Neural progenitor cell (in vitro differentiated cells): ENCODE measurements at regions not wholly inside any gene's neighbourhood (a gene's known extent, or its start where the extent isn't known, plus 50 kb on each side); places are given as distances from the start of the nearest gene placed in this dataset.

ENCODE experiments used
- CTCF ChIP-seq: fragments of 200-600 bp; sonication (generic); IDR thresholded peaks from 2 replicates; pipeline ENCODE4 v1.5.1; 2017; ENCODE audit warnings: antibody characterized with exemption, mild to moderate bottlenecking
- EZH2 ChIP-seq: fragments of 200-600 bp; sonication (generic); IDR thresholded peaks from 2 replicates; pipeline ENCODE4 v1.6.1; 2017; ENCODE audit warnings: antibody characterized with exemption, mild to moderate bottlenecking, moderate library complexity
- EZH2phosphoT487 ChIP-seq: fragments of 200-600 bp; sonication (generic); IDR thresholded peaks from 2 replicates; pipeline ENCODE4 v1.6.1; 2017; ENCODE audit warnings: antibody characterized with exemption

GRCh38 chr4:13088726-13089658 is 395.1 kb downstream of the RAB28 start:
- TF ChIP-seq CTCF (no peak), EZH2 (no peak), EZH2phosphoT487 (no peak)
